Thyroid gland (tissue), 4 donors: ENCODE measurements at regions not wholly inside any gene's neighbourhood (a gene's known extent, or its start where the extent isn't known, plus 50 kb on each side); places are given as distances from the start of the nearest gene placed in this dataset.

ENCODE experiments used
- CTCF ChIP-seq, 6 experiments: fragments of 200-600 bp in 3 of 6; fragments of 450-650 bp in 3 of 6; sonication (generic) in 3 of 6; IDR thresholded peaks; one replicate each; pipeline ENCODE4 v1.5.1; 2016 to 2019; ENCODE audit warnings: antibody characterized with exemption in 6 of 6, mild to moderate bottlenecking in 2 of 6, inconsistent platforms in 1 of 6, moderate library complexity in 1 of 6
- POLR2A ChIP-seq, 2 donors: fragments of 450-650 bp; IDR thresholded peaks; one replicate each; pipeline ENCODE4 v1.6.1; 2017; ENCODE audit warnings: antibody characterized with exemption in 2 of 2, mild to moderate bottlenecking in 2 of 2, moderate library complexity in 1 of 2

GRCh38 chr9:81191222-81191621 is 498.1 kb downstream of the TLE1 start:
- TF ChIP-seq CTCF (IDR thresholded peaks at IDR 0.05) (no peak), POLR2A (IDR thresholded peaks at IDR 0.05) (no peak)
